Upper lobe of right lung (tissue), 1 donor: ENCODE measurements at regions not wholly inside any gene's neighbourhood (a gene's known extent, or its start where the extent isn't known, plus 50 kb on each side); places are given as distances from the start of the nearest gene placed in this dataset.
A peak's percentile ranks its signal among the peaks of the same experiment; 100 is the strongest.

Experiments
- ATAC-seq: fragments of 200-7000 bp; cut with Tn5 transposase; one replicate; pipeline ENCODE4 v1.9.1; 2020; ENCODE audit warnings: mild to moderate bottlenecking, moderate library complexity
- DNase-seq: peaks from one replicate; pipeline ENCODE4 v3.0.0-alpha.2; 2020
- H3K27ac ChIP-seq: fragments of 200-600 bp; one replicate; pipeline ENCODE4 v1.8.0; 2022
- H3K27me3 ChIP-seq: fragments of 200-600 bp; one replicate; pipeline ENCODE4 v1.8.0; 2022; ENCODE audit warnings: mild to moderate bottlenecking
- H3K36me3 ChIP-seq: fragments of 200-600 bp; one replicate; pipeline ENCODE4 v1.8.0; 2022
- H3K4me1 ChIP-seq: fragments of 200-600 bp; one replicate; pipeline ENCODE4 v1.8.0; 2022
- H3K4me3 ChIP-seq: fragments of 200-600 bp; one replicate; pipeline ENCODE4 v1.8.0; 2022; ENCODE audit warnings: mild to moderate bottlenecking
- H3K9me3 ChIP-seq: fragments of 200-600 bp; one replicate; pipeline ENCODE4 v1.8.0; 2022
- intact Hi-C: fragments of 100-400 bp; cut with DNase I; formaldehyde crosslinking; loops from one replicate; pipeline ENCODE4 v1.11.0; 2022
- TF ChIP-seq, protein P1 (sequence below): fragments of 200-600 bp; IDR thresholded peaks from one replicate; pipeline ENCODE4 v1.8.0; 2022; ENCODE audit warnings: antibody characterized with exemption
- donor health status: DM: no; HTN: yes; CAD: no; lungs with severe emphysema.

GRCh38 chr7:142457146-142457703, 199.4 kb upstream of the PRSS58 start:
- H3K27me3 ChIP-seq, result no peaks in the 10 kb centered on the region
- H3K9me3 ChIP-seq, result no peaks in the 10 kb centered on the region
- H3K4me1 ChIP-seq, result no peaks in the 10 kb centered on the region
- no peak for DNase-seq
- ATAC-seq, result no peak
- no peak overlapping the region for H3K27ac ChIP-seq
- H3K4me3 ChIP-seq, result no peak overlapping the region
- H3K36me3 ChIP-seq, result no peaks in the 10 kb centered on the region
- TF ChIP-seq, protein P1, sequence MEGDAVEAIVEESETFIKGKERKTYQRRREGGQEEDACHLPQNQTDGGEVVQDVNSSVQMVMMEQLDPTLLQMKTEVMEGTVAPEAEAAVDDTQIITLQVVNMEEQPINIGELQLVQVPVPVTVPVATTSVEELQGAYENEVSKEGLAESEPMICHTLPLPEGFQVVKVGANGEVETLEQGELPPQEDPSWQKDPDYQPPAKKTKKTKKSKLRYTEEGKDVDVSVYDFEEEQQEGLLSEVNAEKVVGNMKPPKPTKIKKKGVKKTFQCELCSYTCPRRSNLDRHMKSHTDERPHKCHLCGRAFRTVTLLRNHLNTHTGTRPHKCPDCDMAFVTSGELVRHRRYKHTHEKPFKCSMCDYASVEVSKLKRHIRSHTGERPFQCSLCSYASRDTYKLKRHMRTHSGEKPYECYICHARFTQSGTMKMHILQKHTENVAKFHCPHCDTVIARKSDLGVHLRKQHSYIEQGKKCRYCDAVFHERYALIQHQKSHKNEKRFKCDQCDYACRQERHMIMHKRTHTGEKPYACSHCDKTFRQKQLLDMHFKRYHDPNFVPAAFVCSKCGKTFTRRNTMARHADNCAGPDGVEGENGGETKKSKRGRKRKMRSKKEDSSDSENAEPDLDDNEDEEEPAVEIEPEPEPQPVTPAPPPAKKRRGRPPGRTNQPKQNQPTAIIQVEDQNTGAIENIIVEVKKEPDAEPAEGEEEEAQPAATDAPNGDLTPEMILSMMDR, result no peak
- intact Hi-C loops, result no loop called here

- TF ChIP-seq, protein P1, result no peak
- Histone ChIP-seq H3K27ac (no peak overlapping the region), H3K36me3 (no peaks in the 10 kb centered on the region), H3K4me3 (no peak overlapping the region), H3K9me3 (no peaks in the 10 kb centered on the region), H3K4me1 (no peaks in the 10 kb centered on the region), H3K27me3 (no peaks in the 10 kb centered on the region)
- no peak for DNase-seq
- ATAC-seq, result no peak
- intact Hi-C loops, result no loop called here
Measured at GRCh38 chr7:142455392-142455791, 197.5 kb upstream of the PRSS58 start.

GRCh38 chr7:142454862-142455261, 197.0 kb upstream of the PRSS58 start:
- TF ChIP-seq, protein P1, result no peak

DNA sequence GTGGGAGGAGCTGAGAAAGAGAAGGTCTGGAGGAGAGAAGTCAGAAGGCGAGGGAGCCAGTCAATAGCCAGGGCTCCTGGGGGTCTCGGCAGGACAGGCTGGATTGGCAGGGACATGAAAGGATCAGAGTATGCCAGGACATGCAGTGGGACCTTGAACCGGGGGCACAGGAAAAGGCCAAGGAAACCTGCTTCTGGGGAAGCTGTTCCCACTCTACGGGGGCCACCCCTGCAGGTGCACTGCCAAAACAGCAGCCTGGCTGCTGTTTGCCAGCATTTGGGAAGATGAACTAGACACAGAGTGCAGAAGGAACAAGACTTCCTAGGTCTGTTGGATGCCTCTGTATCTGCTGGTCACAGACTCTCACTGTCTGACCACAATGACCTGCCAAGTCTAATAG, 194.9 kb upstream of the PRSS58 start:
- no peaks in the 10 kb centered on the region for H3K9me3 ChIP-seq
- intact Hi-C loops, result no loop called here
- TF ChIP-seq, protein P1, result no peak
- no peak overlapping the region for H3K4me3 ChIP-seq
- H3K4me1 ChIP-seq, result no peaks in the 10 kb centered on the region
- no peaks in the 10 kb centered on the region for H3K36me3 ChIP-seq
- H3K27me3 ChIP-seq, result no peaks in the 10 kb centered on the region
- no peak for DNase-seq
- no peak overlapping the region for H3K27ac ChIP-seq
- no peak for ATAC-seq

More at GRCh38 chr7:142454862-142455261, 197.0 kb upstream of the PRSS58 start:
- intact Hi-C loops, result no loop called here
- ATAC-seq, result no peak
- H3K4me3 ChIP-seq, result no peak overlapping the region
- H3K27me3 ChIP-seq, result no peaks in the 10 kb centered on the region
- H3K36me3 ChIP-seq, result no peaks in the 10 kb centered on the region
- no peak for DNase-seq
- H3K9me3 ChIP-seq, result no peaks in the 10 kb centered on the region
- H3K4me1 ChIP-seq, result no peaks in the 10 kb centered on the region
- no peak overlapping the region for H3K27ac ChIP-seq

DNA sequence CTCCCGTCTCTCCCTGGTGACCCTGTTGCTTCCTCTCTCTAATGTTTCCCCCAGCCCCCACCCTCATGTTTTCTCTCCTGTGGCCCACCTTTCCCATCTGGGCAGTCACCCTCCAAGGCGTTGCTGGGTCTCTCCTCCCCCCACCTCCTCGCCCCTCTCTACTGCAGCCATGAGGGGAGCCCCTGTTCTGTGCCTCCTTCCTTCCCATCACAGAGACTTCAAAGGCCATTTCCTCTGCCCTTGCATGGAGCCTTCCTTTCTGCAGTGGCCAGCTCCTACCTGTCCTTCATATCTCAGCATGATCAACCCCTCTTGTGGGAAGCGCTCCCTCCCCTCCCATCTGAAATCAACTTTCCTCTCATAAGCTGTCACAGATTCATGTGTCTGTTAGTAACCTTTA, 194.0 kb upstream of the PRSS58 start:
- DNase-seq, result no peak
- Histone ChIP-seq H3K27me3 (no peaks in the 10 kb centered on the region), H3K4me1 (no peaks in the 10 kb centered on the region), H3K27ac (no peak overlapping the region), H3K9me3 (no peaks in the 10 kb centered on the region), H3K4me3 (no peak overlapping the region), H3K36me3 (no peaks in the 10 kb centered on the region)
- TF ChIP-seq, protein P1, result no peak
- ATAC-seq, result peak; percentile 29
- intact Hi-C loops, result no loop called here

DNA sequence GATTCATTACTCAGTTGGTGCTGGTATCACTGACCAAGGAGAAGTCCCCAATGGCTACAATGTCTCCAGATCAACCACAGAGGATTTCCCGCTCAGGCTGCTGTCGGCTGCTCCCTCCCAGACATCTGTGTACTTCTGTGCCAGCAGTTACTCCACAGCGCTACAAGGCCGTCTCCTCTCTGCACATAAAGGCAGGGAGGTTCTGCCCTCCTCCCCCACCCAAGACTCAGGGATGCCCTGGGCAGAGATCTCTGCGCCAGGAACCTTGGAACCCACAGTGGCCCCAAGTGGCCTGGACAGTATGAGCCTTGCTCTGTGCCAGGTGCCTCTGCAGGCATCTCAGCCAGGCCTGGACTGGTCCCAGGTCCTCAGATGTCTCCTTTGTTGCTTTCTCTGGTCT, 193.4 kb upstream of the PRSS58 start:
- no peaks in the 10 kb centered on the region for H3K27me3 ChIP-seq
- no peak overlapping the region for H3K27ac ChIP-seq
- intact Hi-C loops, result no loop called here
- H3K9me3 ChIP-seq, result no peaks in the 10 kb centered on the region
- ATAC-seq, result peak; percentile 17
- H3K4me1 ChIP-seq, result no peaks in the 10 kb centered on the region
- H3K4me3 ChIP-seq, result no peak overlapping the region
- H3K36me3 ChIP-seq, result no peaks in the 10 kb centered on the region
- TF ChIP-seq, protein P1, result no peak
- no peak for DNase-seq
